K562 (cell line): ENCODE measurements at regions not wholly inside any gene's neighbourhood (a gene's known extent, or its start where the extent isn't known, plus 50 kb on each side); places are given as distances from the start of the nearest gene placed in this dataset.

Experiments used
- MAFK ChIP-seq: IDR thresholded peaks from 2 replicates; pipeline ENCODE4 v1.6.1; 2011; ENCODE audit warnings: low read length, improper control_type of control experiment
- TF ChIP-seq, protein P1 (sequence below): fragments of 150-350 bp; IDR thresholded peaks from 2 replicates; pipeline ENCODE4 v1.6.1; 2014; ENCODE audit warnings: low read depth, mild to moderate bottlenecking, low read length, borderline replicate concordance
- TF ChIP-seq, protein P2 (sequence below), 3 experiments: fragments of 200-800 bp in 1 of 3; fragments of 250-450 bp in 1 of 3; fragments of 450-650 bp in 1 of 3; sonication (Bioruptor Pico) in 1 of 3; sonication (Bioruptor generic) in 1 of 3; formaldehyde crosslinking in 1 of 3; IDR thresholded peaks; 2 replicates each; pipeline versions ENCODE4 v1.6.1 to v1.8.0; 2016 to 2022; ENCODE audit warnings: mild to moderate bottlenecking in 2 of 3, missing genetic modification characterization in 2 of 3, missing compliant biosample characterization in 1 of 3, moderate library complexity in 1 of 3
- TF ChIP-seq, protein P3 (sequence below), 2 experiments: fragments of 450-650 bp in 1 of 2; sonication (generic) in 1 of 2; formaldehyde crosslinking; conservative IDR thresholded peaks; 2 replicates each; pipeline versions ENCODE4 v1.4.0 to v1.8.1; 2020 to 2022; ENCODE audit warnings: mild to moderate bottlenecking in 1 of 2, missing genetic modification reagents in 1 of 2
- TF ChIP-seq, protein P4 (sequence below), 2 experiments: IDR thresholded peaks; 2 replicates each; pipeline ENCODE4 v1.6.1; 2012; ENCODE audit warnings: improper control_type of control experiment in 2 of 2, low read depth in 2 of 2, low read length in 2 of 2, borderline replicate concordance in 1 of 2

DNA sequence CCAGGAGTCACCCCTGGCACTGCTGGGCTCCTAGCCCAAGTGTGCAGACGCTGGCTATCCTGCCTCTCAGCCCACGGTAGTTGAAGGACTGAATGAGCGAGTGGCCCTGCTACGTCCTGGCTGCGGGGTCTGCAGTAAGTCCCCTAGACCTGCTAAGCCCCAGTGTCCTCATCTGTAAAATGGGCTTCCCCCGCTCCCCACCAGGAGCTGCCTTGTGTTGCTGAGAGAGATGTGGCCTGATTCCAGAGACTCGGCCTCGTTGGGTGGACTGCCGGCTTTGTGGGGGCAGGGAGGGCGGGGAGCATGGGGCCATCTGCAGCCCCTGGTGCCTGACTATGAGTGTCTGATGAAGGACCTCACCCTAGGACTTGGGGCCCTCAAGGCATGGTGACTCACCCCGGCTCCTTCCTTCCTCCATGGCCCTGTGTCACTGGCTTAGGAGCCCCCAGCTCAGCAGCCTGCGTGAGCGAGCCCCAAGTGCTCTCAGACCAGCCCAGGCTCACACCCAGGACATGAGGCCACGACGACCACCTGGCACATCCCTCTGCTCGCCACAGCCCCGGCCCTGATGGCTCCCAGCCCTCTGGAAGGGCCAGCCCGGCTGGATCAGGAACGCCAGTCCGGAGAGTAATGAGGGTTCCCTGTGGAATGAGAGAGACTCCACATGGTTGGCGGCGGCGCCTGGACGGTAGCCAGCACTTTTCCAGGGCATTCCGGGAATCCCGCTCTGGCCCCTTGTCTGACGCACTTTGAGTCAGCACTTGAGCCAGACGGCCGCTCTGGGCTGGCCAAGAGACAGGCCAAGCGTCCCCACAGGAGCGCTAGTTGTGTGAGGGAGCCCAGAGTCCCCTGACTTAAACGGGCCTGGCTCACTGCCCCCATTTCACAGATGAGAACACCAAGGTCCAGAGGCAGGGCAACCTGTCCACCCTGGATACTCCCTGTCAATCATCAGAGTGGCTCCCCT lies 50.5 kb upstream of the SHISAL1 start (continued):
- TF ChIP-seq, protein P1, sequence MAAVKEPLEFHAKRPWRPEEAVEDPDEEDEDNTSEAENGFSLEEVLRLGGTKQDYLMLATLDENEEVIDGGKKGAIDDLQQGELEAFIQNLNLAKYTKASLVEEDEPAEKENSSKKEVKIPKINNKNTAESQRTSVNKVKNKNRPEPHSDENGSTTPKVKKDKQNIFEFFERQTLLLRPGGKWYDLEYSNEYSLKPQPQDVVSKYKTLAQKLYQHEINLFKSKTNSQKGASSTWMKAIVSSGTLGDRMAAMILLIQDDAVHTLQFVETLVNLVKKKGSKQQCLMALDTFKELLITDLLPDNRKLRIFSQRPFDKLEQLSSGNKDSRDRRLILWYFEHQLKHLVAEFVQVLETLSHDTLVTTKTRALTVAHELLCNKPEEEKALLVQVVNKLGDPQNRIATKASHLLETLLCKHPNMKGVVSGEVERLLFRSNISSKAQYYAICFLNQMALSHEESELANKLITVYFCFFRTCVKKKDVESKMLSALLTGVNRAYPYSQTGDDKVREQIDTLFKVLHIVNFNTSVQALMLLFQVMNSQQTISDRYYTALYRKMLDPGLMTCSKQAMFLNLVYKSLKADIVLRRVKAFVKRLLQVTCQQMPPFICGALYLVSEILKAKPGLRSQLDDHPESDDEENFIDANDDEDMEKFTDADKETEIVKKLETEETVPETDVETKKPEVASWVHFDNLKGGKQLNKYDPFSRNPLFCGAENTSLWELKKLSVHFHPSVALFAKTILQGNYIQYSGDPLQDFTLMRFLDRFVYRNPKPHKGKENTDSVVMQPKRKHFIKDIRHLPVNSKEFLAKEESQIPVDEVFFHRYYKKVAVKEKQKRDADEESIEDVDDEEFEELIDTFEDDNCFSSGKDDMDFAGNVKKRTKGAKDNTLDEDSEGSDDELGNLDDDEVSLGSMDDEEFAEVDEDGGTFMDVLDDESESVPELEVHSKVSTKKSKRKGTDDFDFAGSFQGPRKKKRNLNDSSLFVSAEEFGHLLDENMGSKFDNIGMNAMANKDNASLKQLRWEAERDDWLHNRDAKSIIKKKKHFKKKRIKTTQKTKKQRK, result no peak
- TF ChIP-seq, protein P2, sequence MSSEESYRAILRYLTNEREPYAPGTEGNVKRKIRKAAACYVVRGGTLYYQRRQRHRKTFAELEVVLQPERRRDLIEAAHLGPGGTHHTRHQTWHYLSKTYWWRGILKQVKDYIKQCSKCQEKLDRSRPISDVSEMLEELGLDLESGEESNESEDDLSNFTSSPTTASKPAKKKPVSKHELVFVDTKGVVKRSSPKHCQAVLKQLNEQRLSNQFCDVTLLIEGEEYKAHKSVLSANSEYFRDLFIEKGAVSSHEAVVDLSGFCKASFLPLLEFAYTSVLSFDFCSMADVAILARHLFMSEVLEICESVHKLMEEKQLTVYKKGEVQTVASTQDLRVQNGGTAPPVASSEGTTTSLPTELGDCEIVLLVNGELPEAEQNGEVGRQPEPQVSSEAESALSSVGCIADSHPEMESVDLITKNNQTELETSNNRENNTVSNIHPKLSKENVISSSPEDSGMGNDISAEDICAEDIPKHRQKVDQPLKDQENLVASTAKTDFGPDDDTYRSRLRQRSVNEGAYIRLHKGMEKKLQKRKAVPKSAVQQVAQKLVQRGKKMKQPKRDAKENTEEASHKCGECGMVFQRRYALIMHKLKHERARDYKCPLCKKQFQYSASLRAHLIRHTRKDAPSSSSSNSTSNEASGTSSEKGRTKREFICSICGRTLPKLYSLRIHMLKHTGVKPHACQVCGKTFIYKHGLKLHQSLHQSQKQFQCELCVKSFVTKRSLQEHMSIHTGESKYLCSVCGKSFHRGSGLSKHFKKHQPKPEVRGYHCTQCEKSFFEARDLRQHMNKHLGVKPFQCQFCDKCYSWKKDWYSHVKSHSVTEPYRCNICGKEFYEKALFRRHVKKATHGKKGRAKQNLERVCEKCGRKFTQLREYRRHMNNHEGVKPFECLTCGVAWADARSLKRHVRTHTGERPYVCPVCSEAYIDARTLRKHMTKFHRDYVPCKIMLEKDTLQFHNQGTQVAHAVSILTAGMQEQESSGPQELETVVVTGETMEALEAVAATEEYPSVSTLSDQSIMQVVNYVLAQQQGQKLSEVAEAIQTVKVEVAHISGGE (CRISPR knock-in tag; IDR thresholded peaks at IDR 0.05), result no peak
- TF ChIP-seq, protein P3, sequence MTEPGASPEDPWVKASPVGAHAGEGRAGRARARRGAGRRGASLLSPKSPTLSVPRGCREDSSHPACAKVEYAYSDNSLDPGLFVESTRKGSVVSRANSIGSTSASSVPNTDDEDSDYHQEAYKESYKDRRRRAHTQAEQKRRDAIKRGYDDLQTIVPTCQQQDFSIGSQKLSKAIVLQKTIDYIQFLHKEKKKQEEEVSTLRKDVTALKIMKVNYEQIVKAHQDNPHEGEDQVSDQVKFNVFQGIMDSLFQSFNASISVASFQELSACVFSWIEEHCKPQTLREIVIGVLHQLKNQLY (CRISPR knock-in tag; conservative IDR thresholded peaks at IDR 0.05), result no peak
- TF ChIP-seq MAFK, result no peak
- TF ChIP-seq, protein P4, sequence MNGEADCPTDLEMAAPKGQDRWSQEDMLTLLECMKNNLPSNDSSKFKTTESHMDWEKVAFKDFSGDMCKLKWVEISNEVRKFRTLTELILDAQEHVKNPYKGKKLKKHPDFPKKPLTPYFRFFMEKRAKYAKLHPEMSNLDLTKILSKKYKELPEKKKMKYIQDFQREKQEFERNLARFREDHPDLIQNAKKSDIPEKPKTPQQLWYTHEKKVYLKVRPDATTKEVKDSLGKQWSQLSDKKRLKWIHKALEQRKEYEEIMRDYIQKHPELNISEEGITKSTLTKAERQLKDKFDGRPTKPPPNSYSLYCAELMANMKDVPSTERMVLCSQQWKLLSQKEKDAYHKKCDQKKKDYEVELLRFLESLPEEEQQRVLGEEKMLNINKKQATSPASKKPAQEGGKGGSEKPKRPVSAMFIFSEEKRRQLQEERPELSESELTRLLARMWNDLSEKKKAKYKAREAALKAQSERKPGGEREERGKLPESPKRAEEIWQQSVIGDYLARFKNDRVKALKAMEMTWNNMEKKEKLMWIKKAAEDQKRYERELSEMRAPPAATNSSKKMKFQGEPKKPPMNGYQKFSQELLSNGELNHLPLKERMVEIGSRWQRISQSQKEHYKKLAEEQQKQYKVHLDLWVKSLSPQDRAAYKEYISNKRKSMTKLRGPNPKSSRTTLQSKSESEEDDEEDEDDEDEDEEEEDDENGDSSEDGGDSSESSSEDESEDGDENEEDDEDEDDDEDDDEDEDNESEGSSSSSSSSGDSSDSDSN (IDR thresholded peaks at IDR 0.05; ENCODE audit: borderline replicate concordance in 1 of 2, low read depth in 2 of 2, low read length in 2 of 2), result no peak
